ENCODE measurements at regions not wholly inside any gene's neighbourhood (a gene's known extent, or its start where the extent isn't known, plus 50 kb on each side); places are given as distances from the start of the nearest gene placed in this dataset.

DNA sequence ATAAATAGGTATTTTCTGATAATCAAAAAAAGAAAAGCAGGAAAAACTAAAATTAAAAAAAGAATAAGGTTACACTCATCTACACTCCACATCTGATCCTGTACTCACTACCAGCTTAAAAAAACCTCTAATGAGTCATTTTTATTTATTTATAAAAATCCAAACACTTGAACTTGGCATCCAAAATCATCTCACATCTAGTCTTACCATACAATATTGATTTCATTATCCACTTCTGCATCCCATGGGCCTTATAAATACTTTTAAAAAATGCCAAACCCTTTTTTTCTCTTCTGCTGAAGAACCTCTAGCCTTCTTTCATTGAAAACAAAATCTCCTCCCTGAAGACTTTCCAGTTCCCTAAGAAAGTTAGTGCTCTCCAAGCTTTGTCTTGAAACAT is 109.7 kb downstream of the TMTC3 start:
- no peak for DNase-seq (ENCODE audit: low read depth, low spot score)

DNA sequence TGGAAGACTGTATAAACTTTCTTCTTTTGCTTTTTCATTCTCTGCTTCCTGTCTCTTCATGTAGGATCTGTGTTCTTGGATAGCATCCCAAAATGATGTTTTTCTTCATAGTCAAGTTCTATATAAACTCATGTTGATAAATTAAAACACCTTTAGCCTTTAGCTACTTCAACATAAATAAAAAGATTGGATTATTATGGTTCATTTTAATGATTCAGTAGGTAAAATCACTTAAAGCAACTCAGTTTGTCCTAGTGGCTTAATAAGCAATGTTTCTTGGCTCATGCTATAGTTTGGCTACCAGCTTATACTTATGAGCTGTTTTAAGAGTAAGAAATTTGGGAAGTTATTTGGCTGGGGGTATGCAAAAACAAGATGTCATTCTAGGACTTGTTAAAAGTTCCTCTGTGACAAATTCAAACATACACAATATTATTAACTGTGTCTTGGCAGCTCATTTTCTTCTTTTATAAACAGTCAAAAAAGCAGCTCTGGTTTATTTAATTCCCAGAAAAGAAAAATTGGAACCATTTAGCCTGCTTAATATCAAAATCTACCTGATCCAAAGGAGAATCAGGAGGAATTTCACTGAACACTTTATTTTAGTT is 111.4 kb downstream of the TMTC3 start:
- no peak for DNase-seq (ENCODE audit: low read depth, low spot score)

DNA sequence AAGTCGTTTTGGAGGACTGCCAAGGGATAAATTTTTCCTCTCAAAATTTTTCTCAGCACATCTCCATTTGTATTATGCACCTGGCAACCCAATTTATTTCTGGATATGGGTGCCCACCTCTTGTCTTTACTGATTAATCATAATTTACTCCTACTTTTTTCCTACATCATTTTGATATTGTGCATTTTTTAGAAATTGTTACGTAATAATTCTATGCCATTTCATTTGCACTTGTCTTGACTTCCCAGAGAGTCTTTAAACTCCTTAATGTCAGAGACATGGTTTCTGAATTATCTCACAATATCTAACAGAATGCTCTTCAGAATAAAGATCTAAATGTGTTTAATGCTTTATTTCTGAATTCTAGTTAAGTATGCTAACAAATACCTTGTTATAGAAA is 113.1 kb downstream of the TMTC3 start:
- DNase-seq (ENCODE audit: low read depth, low spot score) = no peak

DNA sequence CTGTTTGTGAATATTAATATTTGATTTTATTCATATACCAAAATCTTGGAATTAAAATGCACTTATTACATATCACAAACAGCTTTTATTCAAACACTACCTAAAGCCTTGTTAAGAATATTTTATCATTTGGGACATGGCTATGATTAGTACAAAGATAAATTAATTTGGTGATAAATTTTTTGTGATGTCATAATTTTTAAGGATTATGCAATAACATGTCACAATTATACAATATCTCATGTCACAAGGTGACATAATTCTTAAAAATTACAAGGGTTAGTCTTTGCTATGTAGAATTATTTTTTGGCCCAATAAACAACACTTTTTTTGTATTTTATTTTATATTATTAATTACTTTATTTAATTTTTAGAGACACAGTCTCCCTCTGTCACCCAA is 113.7 kb downstream of the TMTC3 start:
- no peak for DNase-seq (ENCODE audit: low read depth, low spot score)

DNA sequence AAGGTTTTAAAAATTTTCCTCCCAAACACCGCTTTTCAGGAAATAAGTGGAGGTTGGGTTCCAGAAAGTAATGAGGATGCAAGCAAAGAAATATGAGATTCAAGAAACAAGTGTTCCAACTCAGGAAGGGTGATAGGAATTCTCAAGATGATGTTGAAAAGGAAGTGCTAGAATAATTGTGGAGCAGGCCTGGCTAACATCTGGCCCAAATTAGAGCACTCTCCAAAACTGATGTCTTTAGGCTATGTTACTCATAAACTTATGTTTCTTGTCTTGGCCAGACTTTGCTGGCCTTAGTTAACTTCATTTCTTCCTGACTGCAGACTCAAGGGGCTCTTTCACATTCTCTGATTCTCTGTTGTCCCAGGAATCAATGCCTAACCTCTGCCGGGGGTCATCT is 116.3 kb downstream of the TMTC3 start:
- no peak for DNase-seq (ENCODE audit: low read depth, low spot score)

DNA sequence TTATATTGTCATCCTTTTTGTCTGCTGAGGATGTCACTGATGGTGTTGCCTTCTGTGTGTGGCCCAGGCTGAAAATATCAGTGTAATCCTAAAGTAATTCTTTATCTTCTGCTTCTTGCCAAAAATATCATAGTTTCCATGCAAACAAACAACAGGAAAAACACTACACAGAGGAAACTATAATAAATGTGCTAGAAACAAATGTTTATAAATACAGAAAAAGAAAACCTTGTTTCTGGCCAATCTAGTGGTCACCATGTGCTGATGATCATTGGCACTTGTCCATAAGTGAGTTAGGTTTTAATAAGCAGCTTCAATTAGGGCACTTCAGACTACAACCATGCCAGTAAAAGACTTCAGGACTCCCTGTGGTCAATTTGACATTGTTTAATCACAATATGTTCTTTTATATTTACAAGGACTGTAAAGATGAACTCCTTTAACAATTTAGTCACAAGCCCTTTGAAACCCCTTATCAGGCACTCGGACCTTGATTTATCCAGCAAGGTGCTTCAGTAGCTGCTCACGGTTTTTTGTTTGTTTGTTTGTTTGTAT is 124.8 kb downstream of the TMTC3 start:
- DNase-seq (ENCODE audit: low read depth, low spot score) = no peak

DNA sequence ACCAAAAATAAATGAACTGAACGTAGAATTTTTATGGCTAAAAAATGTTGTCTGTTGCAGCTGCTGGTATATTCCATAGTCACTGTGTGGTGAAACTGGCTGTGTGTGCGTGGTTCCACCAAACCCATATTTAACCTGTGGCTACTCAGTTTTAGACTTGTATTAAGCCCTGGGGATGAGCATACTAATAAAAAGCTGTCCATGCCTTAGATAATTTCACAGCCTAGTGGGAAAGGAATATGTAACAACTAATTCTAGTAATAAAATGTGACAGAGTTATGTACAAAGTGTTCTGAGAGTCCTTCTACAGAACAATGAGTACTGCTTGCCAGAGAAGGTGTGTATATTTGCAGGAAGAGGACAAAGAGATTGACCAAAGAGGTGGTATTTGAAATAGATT is 125.5 kb downstream of the TMTC3 start:
- no peak for DNase-seq (ENCODE audit: low read depth, low spot score)

DNA sequence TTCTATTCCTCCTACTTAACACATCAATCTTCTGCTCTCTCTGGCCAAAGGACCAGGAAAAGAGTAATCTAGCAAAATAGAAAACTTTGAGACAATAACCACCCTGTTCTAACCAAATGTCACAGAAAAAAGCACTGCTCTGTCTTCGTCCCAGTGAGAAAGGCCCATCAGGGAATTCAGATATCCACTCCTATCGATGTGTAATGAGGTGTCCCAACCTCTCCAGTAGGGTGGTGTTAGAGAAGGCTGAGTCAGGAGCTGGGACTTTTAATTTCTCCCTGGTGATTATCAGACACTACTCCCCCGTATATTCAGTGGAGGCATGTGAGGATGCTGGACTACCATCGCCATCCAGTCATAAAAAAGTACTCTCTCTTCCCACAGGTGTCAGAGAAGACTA is 130.3 kb downstream of the TMTC3 start:
- DNase-seq (ENCODE audit: low read depth, low spot score) = no peak

DNA sequence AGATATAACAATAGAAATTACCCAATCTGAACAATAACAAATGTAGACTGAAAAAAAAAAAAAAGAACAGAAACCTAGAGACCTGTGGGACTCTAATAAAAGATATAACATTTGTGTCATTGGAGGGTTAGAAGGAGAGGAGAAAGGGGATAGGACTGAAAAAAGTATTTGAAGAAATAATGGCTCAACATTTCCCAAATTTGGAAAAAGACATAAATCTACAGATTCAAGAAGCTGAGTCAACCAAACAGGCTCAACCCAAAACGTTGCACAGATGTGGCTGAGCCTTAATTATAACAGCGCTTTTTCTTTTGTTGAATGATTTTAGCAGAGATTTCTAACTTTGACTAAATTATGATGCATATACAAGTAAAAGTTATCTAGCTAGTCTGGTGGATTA is 131.3 kb downstream of the TMTC3 start:
- no peak for DNase-seq (ENCODE audit: low read depth, low spot score)

DNA sequence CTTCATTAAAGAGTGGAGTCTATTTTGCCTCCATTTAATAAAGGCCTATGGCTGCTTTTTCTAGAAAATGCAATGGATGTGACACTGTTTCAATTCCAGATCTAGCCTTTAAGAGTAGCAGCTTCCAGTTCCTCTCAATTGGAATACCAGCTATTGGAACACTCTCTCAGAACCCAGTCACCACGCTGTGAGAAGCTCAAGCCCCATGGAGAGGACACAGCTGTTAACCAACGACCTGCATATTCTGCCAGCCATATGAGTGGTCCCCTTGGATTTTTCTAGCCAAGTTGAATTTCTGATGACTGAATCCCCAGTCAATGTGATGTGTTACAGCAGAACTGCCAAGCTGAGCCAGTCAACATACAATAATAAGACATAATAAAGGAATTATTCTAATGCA is 131.8 kb downstream of the TMTC3 start:
- no peak for DNase-seq (ENCODE audit: low read depth, low spot score)

DNA sequence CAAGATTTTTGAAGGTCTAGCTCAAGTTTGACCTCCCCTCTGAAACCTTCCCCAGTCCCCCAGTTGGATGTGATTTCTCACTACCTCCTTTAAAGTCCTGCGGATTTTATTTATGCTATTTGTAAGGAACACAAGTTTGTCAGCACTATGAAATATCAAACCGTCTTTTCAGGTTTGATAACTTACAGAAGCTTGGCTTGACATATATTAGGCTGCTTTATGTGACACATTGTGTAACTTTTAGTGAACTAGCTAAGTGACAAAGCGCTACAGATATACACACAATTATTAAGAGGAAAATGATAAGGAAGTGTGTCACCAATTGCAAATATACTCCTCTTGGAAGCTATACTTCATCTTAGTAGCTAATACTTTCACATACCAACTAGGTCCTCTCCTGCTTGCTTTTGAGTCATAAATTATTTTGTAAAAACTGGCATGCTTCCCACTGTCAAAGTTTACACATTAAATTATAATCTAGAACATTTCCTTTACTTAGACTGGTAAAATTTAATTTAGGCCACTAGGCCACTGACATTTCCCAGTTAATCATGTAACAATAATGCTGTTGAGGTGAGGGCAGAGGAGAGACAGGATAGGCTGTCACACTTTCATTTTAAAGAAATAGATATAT is 149.5 kb downstream of the TMTC3 start:
- no peak for DNase-seq (ENCODE audit: low read depth, low spot score)

DNA sequence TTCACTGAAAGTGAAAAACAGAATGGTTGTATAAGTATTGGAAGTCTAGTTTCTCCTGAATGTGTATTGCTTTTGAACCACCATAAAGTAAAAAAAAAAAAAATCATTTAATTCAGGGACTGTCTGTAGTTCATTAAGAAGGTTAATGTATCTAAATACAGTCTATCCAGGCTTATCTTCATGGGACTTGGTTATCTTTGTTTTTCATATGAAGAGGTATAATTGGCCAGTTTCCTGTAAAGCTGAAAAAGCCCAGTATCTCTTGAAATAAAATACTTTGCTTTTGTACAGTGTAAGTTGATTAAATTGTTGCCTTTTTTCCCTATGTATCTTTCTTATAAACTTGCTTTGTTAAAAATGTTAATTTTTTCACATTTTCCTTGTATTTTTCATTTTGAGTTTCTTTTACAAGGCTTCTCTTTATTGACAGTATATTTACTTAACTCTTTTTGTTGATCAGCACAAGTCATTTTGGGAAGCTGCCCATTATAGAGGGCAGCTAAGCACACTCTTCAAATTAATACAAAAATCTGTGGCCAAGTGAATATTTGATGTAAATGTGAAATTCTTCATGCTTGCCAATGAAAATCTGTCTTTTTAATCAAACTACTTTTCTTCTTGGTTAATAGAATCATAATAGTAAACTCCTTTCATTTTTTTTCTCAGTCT is 156.0 kb downstream of the TMTC3 start:
- no peak for DNase-seq (ENCODE audit: low read depth, low spot score)

DNA sequence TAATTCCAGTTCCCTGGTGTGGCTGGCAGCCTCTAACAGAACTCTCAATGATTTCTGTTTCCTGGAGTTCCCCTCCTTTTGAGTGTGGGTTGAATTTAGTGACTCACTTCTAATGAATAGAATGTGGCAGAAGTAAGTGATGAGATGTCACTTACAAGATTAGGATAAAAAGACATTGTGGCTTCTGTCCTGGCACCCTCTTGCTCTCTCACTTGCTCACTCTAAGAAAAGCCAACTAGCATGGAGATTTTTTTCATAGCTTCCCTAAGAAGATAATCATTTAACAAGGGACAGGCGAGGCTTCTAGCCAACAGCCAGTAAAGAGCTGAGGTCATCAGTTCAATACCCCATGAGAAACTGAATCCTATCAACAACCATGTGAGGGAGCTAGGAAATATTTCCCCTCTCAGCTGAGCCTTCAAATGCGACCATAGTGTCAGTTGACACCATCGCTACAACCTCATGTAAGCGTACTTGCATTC is 156.7 kb downstream of the TMTC3 start:
- DNase-seq (ENCODE audit: low read depth, low spot score) = no peak

DNA sequence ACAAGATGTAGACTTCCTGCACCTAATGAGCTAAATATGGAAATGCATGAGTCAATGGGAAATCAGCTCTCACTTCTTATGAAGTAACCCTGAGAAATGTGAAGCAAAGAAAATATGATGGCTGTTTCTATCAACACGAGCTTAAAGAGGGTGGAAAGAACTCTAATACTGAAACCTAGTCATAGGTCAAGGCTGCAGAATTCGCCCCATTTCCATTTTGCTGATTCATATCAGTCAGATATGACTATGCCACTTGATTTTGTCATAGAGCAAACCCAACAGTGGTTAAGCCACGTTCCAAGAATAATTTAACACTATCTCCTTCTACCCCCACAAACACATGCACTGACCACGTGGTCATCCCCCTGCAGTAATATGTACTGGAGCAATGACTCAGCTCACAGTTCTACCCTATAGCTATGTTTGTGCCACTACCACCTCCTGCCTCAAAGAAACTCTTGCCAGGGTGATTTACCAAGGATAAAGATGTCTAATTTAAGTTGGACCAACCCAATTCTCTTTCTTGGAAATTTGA is 157.5 kb downstream of the TMTC3 start:
- DNase-seq (ENCODE audit: low read depth, low spot score) = no peak

DNA sequence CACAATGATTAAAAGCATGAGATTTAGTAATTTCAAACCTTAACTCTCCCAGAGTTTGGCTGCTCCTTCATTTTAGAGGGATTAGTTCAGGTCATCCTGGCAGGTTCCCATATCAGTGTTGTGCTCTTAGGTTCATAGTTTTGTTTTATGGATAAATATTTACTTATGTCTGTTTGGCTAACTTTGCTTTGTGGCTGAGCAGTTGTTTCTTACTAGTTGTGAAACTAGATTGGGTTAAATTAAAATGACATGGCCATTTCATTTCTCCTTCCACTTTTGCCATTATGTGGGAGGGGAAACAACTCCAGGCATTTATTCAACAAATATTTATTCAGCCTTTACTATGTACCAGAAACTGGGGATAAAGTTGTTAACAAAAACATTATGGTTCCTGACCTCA is 158.8 kb downstream of the TMTC3 start:
- DNase-seq (ENCODE audit: low read depth, low spot score) = no peak

DNA sequence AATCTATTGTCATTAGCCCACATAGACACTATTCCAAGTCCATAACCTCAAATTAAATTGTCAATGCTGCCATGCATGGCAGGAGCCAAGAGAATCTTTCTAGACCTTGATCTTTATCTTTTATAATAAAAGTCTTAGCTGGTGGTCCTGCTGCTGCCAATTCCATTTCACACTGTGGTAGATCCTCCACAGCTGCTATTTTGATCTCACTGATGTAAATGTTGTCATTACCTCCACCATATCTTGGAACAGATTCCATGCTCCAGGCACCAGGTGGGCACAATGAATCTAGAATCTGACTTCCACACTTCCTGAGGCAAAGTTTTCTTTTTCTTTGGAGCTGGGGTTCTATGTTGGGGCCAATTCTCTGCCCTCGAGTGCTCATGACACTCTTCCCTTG is 161.2 kb downstream of the TMTC3 start:
- no peak for DNase-seq (ENCODE audit: low read depth, low spot score)

DNA sequence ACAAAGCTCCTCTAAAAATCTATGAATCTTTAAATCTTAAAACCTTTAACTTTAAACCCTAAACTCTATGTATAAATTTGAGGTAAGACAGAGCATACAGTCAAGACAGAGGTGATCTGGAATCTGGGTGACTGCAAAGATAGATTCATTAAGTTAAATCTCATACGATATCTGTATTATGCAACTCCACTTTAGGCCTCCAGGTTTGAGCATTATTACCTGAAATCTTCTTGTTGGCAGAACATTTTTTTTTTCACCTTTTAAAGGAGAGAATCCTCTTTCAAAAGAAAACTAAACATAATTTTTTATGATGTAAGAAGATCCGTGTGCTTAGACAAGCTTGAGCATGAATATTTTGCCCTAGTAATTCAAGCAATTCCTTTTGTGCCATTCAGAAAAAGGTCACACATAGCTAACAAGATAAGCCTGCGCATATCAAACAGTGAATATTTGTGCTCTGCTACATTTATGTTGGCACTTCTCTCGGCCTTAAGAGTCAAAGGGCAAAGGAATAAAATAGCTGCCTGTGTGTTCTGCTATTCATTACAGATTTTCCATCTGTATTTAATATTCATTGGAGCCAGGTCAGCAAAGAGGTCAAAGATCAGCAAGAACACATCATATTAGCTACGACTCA is 163.3 kb downstream of the TMTC3 start:
- no peak for DNase-seq (ENCODE audit: low read depth, low spot score)

DNA sequence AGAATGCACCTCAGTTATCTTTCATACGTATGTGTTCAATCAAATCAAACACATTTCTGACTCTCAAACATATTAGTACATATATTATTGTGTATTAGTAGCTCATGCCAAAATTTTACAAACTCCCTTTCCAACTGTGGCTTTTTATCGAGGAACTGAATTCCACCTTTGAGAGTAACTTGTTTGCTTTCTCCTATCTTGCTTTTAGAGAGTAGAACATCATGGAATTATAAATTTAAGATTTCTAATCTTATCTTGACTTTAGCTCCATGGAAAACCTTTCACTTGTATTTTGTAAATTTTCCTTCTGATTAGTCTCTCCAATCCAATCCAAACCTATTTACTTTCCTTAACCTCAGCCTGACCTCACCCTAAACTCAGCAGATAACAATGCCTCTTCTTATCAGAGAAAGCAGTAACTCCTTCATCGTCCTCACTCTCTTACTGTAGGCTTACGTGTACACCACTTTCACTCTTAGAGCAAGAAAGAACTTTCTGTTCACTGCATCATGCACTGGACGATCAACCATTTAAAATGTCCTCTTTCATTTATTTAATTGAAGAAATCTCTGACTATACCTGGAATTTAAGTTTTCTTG is 164.5 kb downstream of the TMTC3 start:
- DNase-seq (ENCODE audit: low read depth, low spot score) = no peak

DNA sequence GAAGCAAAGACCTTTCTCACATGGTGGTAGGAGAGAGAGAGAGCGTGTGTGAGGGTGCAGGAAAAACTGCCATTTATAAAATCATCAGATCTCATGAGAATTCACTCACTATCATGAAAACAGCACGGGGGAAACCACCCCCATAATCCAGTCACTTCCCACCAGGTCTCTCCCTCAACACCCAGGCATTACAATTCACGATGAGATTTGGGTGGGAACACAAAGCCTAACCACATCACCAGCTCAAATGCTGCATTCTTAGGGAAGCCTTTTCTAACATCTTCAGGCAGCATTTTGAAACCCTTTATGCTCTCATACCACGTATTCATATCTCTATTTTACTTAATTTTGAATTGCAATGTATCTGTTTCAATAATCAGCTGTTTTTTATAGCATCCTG is 165.9 kb downstream of the TMTC3 start:
- no peak for DNase-seq (ENCODE audit: low read depth, low spot score)

DNA sequence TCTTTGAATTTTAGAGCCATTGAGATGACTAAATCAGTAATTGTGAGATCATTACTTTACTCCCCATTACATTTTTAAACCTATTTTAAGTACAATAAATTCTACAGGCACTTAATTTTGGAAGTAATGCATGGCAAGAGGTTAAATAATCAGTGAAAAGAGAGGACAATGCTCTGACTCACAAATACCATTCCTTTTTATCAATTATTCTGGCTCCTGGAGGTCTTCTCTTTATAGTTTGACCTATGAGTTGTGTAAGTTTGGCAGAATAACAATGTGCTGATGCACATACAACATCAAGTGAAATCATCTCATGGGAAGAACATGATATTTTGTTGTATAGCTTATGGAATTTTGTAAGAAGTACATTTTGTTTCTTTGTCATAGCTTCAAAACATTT is 166.7 kb downstream of the TMTC3 start:
- DNase-seq (ENCODE audit: low read depth, low spot score) = no peak

DNA sequence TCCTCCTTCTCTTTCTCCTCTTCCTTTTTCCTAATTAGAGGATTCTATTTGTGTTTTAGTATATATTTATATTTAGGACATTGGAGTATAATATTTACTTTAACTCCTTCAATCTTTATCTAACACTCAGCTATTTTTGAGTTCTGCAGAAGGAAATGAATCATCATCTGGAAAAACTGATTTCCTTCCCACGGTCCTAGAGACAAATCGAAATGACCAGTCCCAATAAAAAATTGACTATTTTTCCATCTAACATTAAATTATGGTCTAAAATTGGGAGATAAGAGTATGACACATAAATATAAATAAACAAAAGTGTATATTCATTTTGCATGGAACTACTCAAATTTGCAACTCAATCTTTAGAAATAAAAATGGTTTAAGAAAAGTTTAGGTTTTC is 167.4 kb downstream of the TMTC3 start:
- DNase-seq (ENCODE audit: low read depth, low spot score) = no peak

DNA sequence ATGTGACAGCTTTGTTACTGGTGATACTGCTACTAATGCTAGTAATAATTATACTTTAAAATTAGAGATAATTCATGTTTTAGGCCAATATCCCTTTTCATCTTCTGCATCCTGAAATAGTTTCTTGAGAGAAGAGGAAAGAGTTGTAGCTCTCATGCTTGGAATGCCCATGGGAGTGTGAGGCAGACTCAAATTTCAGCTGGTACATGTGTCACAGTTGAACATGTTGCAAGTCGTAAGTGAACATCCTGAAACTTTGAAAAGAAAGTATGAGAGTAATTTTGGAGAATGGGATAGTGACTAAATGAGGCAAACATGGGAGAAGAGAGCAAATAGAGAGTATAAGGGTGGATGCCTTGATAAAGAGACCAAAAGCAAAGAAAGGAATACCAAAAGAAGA is 168.0 kb downstream of the TMTC3 start:
- no peak for DNase-seq (ENCODE audit: low read depth, low spot score)

Measured in iPS DF 19.7 (cell line).